ENCODE measurements at regions not wholly inside any gene's neighbourhood (a gene's known extent, or its start where the extent isn't known, plus 50 kb on each side); places are given as distances from the start of the nearest gene placed in this dataset.
"Not testable (repeated sequence)": the region's sequence is repeated elsewhere in the genome, so short reads cannot be mapped to it uniquely, and the experiment has no call there.

GRCh38 chr10:44008917-44009709 lies 360.4 kb upstream of the ZNF32 start:
- Mint-ChIP-seq H3K4me1 (ENCODE audit: low read depth) (peaks cover 8% of the 10 kb centered on the region), H3K9me3 (no peaks in the 10 kb centered on the region), H3K27me3 (no peaks in the 10 kb centered on the region), H3K4me3 (no peak overlapping the region), H3K36me3 (no peaks in the 10 kb centered on the region), H3K27ac (no peak overlapping the region)
- POLR2A ChIA-PET = no interaction called here
- intact Hi-C loops (cut with micrococcal nuclease) = no loop called here
- DNase-seq = no peak
- CTCF ChIA-PET = no interaction called here

DNA sequence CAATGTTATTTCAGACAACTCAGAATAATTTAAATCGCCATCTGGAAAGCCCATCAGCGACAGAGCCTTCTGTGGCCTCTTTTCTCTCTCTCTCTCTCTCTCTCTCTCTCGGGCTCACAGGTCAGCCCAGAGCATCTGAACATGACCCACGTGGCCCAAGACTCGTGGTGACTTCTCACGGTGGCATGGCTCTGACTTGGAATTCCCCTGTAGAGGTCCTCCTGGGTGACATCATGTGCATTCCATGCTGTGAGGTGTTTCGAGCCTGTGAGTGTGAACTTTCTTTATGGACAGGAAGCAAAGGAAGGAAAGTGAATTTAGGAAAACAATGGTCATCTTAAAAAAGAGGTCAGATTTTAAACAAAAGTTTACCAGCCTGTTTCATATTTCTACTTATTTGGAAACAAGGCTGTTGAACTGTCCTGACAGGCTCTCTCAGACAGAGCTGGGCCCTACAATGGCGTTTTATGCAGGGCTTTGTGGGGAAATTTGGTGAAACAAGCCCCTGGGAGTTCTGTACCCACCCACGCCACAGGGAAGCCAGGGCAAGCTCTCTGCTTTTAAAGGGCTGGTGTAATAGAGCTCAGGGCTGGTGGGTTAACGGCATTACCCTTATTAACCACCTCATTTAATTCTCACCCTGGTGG lies 359.7 kb upstream of the ZNF32 start:
- no peaks in the 10 kb centered on the region for H3K9me3 Mint-ChIP-seq
- intact Hi-C loops (cut with micrococcal nuclease) = no loop called here
- no peaks in the 10 kb centered on the region for H3K36me3 Mint-ChIP-seq
- ChIA-PET POLR2A (no interaction called here), CTCF (no interaction called here)
- no peaks in the 10 kb centered on the region for H3K27me3 Mint-ChIP-seq
- no peak for DNase-seq
- no peak overlapping the region for H3K27ac Mint-ChIP-seq
- H3K4me3 Mint-ChIP-seq = no peak overlapping the region
- H3K4me1 Mint-ChIP-seq (ENCODE audit: low read depth) = peaks cover 8% of the 10 kb centered on the region

DNA sequence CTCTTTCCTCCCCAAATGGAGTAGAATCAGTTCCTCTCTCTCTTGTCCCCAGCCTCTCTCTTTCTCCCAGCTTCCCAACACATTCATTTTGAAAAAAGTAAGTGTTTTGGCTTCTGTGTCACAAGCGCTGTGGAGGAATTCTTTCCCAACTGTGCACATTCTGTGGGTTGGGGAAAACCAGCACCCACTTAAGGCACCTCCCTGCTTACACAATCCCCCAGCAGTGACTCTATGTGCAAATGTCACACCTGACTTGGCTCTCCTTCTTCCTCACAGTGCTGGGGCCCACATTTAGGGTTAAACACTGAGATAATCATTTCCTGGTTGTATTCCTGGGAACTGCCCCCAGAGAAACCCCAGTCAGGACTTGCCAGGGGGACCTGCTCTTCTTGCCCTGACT lies 358.1 kb upstream of the ZNF32 start:
- H3K27me3 Mint-ChIP-seq = no peaks in the 10 kb centered on the region
- ChIA-PET POLR2A (no interaction called here), CTCF (no interaction called here)
- H3K36me3 Mint-ChIP-seq = no peaks in the 10 kb centered on the region
- intact Hi-C loops (cut with micrococcal nuclease) = no loop called here
- no peak overlapping the region for H3K4me3 Mint-ChIP-seq
- no peaks in the 10 kb centered on the region for H3K9me3 Mint-ChIP-seq
- H3K27ac Mint-ChIP-seq = no peak overlapping the region
- peaks cover 8% of the 10 kb centered on the region for H3K4me1 Mint-ChIP-seq (ENCODE audit: low read depth)
- DNase-seq = no peak

GRCh38 chr10:44005788-44006099 lies 357.1 kb upstream of the ZNF32 start:
- no peak for DNase-seq

DNA sequence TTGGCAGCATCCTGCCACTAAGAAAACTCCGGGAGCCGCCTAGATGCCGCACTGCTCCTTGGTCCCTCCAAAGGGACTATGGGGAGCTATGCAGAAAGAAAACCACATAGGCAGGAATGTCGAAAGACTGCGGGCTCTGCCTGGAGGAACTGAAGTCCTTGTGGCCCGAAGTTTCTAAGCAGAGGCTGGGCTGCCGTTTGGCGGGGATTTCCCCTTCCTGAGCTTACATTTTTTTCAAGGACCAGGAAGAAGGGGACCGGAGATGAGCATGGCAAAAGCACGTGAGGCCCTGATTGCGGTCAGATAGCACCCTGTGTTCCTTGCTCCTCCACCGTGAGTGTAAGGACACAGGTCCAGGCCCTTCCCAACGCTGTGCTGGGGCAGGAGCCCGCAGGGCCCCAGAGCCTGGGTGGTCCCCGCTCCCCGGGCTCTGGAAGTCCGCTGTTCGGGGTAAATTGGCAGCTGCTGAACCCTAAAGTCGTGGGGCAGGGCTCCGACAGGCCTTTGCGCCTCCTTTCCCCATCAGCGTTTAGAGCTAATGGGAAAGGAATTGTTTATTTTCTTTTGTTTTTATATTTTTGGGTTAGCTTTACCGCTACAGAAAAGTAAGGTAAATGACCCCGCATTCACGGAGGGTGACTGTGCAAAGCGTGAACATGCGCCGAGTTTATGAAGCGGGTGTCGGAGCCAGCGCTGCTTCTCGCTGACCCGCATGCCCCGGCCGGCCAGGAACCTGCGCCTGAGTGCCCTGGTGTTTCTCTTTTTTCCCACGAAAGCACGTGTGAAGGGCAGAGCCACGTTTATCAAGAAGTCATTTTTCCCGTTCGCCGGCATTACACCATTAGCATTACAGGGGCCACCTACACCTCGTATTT lies 356.5 kb upstream of the ZNF32 start:
- H3K27ac Mint-ChIP-seq = no peak overlapping the region
- H3K9me3 Mint-ChIP-seq = no peaks in the 10 kb centered on the region
- no peak for DNase-seq
- H3K36me3 Mint-ChIP-seq = no peaks in the 10 kb centered on the region
- no peaks in the 10 kb centered on the region for H3K4me1 Mint-ChIP-seq (ENCODE audit: low read depth)
- CTCF ChIA-PET = no interaction called here
- intact Hi-C loops (cut with micrococcal nuclease) = no loop called here
- POLR2A ChIA-PET = no interaction called here
- H3K4me3 Mint-ChIP-seq = no peak overlapping the region
- H3K27me3 Mint-ChIP-seq = no peaks in the 10 kb centered on the region

More at GRCh38 chr10:44005788-44006099, 357.1 kb upstream of the ZNF32 start:
- H3K9me3 Mint-ChIP-seq = no peaks in the 10 kb centered on the region
- H3K36me3 Mint-ChIP-seq = no peaks in the 10 kb centered on the region
- H3K4me3 Mint-ChIP-seq = no peak overlapping the region
- H3K27me3 Mint-ChIP-seq = no peaks in the 10 kb centered on the region
- no peak overlapping the region for H3K27ac Mint-ChIP-seq
- ChIA-PET CTCF (no interaction called here), POLR2A (no interaction called here)
- intact Hi-C loops (cut with micrococcal nuclease) = no loop called here
- H3K4me1 Mint-ChIP-seq (ENCODE audit: low read depth) = no peaks in the 10 kb centered on the region

DNA sequence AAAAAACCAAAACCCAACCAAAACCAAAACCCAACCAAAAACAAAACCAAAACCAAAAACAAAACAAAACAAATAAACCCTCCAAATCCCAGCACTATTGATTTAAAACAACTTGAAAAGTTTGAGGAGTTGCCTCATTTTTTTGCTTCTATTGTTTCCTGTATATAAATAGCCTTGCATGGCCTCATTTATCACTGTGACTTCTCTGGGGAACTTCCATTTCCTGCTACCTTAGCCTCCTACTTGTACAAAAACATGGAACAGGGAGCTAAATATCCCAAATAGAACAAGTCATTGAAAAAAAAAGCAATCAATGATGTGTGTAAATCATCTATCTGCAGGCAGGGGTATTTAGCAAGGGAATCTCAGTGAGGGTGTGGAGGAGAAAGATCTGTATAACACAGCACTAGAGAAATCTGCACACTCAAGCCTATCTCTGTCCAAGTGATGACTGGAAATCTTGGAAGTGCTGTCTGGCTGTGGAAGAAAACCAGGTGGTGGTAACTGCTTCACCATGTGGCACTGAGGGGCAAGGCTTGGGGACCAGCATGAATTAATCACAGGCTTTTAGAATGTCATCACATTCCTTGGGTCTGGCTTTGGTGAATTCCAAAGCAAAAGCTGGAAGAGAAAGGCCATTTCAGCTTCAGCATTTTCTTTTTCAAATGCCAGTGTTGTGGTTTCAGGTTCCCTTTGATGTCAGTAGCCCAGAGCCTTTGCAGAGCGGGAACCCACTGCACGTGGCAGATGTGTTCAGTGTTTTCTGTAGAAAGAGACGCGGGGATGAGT lies 349.5 kb upstream of the ZNF32 start:
- Mint-ChIP-seq H3K4me1 (ENCODE audit: low read depth) (no peaks in the 10 kb centered on the region), H3K27me3 (peaks cover 20% of the 10 kb centered on the region), H3K9me3 (no peaks in the 10 kb centered on the region), H3K4me3 (no peak overlapping the region), H3K36me3 (no peaks in the 10 kb centered on the region), H3K27ac (no peak overlapping the region)
- CTCF ChIA-PET = no interaction called here
- intact Hi-C loops (cut with micrococcal nuclease) = no loop called here
- POLR2A ChIA-PET = no interaction called here
- DNase-seq = no peak

- H3K4me1 Mint-ChIP-seq (ENCODE audit: low read depth) = no peaks in the 10 kb centered on the region
- H3K36me3 Mint-ChIP-seq = no peaks in the 10 kb centered on the region
- no peak overlapping the region for H3K27ac Mint-ChIP-seq
- DNase-seq = no peak
- H3K27me3 Mint-ChIP-seq = peaks cover 23% of the 10 kb centered on the region
- ChIA-PET CTCF (no interaction called here), POLR2A (no interaction called here)
- no peaks in the 10 kb centered on the region for H3K9me3 Mint-ChIP-seq
- intact Hi-C loops (cut with micrococcal nuclease) = no loop called here
- no peak overlapping the region for H3K4me3 Mint-ChIP-seq
Measured at GRCh38 chr10:43997330-43997729, 348.6 kb upstream of the ZNF32 start.

DNA sequence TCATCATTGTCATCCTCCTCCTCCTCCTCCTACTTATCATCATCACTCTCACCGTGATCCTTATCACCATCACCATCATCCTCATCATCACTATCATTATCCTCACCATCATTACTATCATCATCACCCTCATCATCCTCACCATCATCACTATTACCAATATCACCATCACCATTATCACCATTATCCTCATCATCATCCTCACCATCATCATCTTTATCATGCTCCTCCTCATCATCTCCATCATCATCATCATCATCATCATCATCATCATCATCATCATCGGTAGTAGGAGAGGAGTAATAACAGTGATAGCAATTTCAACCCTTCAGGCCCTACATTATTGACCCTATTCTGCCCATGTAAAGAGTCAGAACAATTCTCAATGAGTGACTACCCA lies 345.9 kb upstream of the ZNF32 start:
- no peaks in the 10 kb centered on the region for H3K4me1 Mint-ChIP-seq (ENCODE audit: low read depth)
- peaks cover 23% of the 10 kb centered on the region for H3K27me3 Mint-ChIP-seq
- no peak overlapping the region for H3K27ac Mint-ChIP-seq
- intact Hi-C loops (cut with micrococcal nuclease) = no loop called here
- DNase-seq = no peak
- ChIA-PET POLR2A (no interaction called here), CTCF (no interaction called here)
- no peak overlapping the region for H3K4me3 Mint-ChIP-seq
- no peaks in the 10 kb centered on the region for H3K36me3 Mint-ChIP-seq
- no peaks in the 10 kb centered on the region for H3K9me3 Mint-ChIP-seq

GRCh38 chr10:43992816-43993215 lies 344.1 kb upstream of the ZNF32 start:
- H3K4me1 Mint-ChIP-seq (ENCODE audit: low read depth); H3K27ac Mint-ChIP-seq; POLR2A ChIA-PET; H3K9me3 Mint-ChIP-seq; intact Hi-C loops (cut with micrococcal nuclease); DNase-seq; H3K4me3 Mint-ChIP-seq; CTCF ChIA-PET; H3K36me3 Mint-ChIP-seq: not testable (repeated sequence)
- peaks cover 18% of the 10 kb centered on the region for H3K27me3 Mint-ChIP-seq

DNA sequence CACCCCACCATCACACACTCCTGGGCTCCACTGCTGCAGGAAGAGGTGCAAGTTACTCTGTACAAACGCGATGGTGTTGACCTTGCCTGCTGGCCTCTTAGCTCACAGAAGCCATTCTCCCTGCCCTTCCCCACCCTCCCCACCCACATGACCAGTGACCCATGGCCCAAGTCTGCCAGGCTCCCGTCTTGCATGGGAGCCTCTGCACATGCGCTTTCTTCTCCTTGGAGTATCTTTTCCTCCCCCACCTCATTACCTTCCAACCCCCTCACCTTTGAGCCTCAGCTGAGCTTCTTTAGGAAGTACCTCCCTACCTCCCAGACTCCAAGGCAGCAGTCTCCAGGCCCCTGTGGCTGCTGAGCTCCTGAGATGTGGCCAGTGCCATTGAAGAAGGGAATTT lies 337.7 kb upstream of the ZNF32 start:
- peaks cover 1% of the 10 kb centered on the region for H3K4me1 Mint-ChIP-seq (ENCODE audit: low read depth)
- H3K9me3 Mint-ChIP-seq = no peaks in the 10 kb centered on the region
- H3K27me3 Mint-ChIP-seq = no peaks in the 10 kb centered on the region
- intact Hi-C loops (cut with micrococcal nuclease) = no loop called here
- ChIA-PET CTCF (no interaction called here), POLR2A (no interaction called here)
- no peak overlapping the region for H3K27ac Mint-ChIP-seq
- H3K36me3 Mint-ChIP-seq = no peaks in the 10 kb centered on the region
- DNase-seq = no peak
- no peak overlapping the region for H3K4me3 Mint-ChIP-seq

DNA sequence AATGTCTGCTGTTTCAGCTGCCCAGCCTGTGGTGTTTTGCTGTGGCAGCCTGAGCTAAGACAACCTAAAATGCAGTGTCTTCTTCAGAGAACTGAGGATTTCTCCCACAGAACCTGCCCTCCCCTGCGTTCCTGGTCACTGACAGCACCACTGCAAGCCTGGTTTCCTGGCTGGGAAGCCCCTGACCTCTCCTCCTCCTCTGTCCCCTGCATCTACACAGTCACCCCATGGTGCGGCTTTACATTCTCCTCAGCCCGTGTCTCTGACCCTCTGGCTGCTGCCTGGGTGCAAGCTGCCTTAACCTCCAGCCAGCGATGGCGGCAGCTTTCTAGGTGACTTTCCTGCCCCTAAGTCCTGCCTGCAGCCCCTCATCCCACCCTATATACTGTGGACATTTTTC lies 337.3 kb upstream of the ZNF32 start:
- Mint-ChIP-seq H3K4me3 (no peak overlapping the region), H3K9me3 (no peaks in the 10 kb centered on the region), H3K36me3 (no peaks in the 10 kb centered on the region), H3K27me3 (no peaks in the 10 kb centered on the region), H3K27ac (no peak overlapping the region), H3K4me1 (ENCODE audit: low read depth) (peaks cover 2% of the 10 kb centered on the region)
- no peak for DNase-seq
- intact Hi-C loops (cut with micrococcal nuclease) = no loop called here
- POLR2A ChIA-PET = no interaction called here
- CTCF ChIA-PET = interaction anchor here (0.6 kb wide), 1 partner anchor 430 kb away, joined by 3 read pairs; no protein-coding TSS in a partner anchor

- H3K27ac Mint-ChIP-seq = no peak overlapping the region
- H3K4me3 Mint-ChIP-seq = no peak overlapping the region
- no peaks in the 10 kb centered on the region for H3K36me3 Mint-ChIP-seq
- no peak for DNase-seq
- no peaks in the 10 kb centered on the region for H3K27me3 Mint-ChIP-seq
- POLR2A ChIA-PET = no interaction called here
- CTCF ChIA-PET = no interaction called here
- intact Hi-C loops (cut with micrococcal nuclease) = no loop called here
- H3K9me3 Mint-ChIP-seq = no peaks in the 10 kb centered on the region
- H3K4me1 Mint-ChIP-seq (ENCODE audit: low read depth) = peaks cover 13% of the 10 kb centered on the region
Measured at GRCh38 chr10:43983856-43984271, 335.2 kb upstream of the ZNF32 start.
